Fibroblast of lung (primary cell): ENCODE measurements at regions not wholly inside any gene's neighbourhood (a gene's known extent, or its start where the extent isn't known, plus 50 kb on each side); places are given as distances from the start of the nearest gene placed in this dataset.

ENCODE experiments used
- DNase-seq, 2 donors: peaks; one replicate each; pipeline versions ENCODE4 v3.0.0 to v3.0.0-alpha.2; 2010; ENCODE audit warnings: low read depth in 2 of 2
- H2AFZ ChIP-seq: 2 replicates; pipeline ENCODE4 v1.5.1; 2012; ENCODE audit warnings: low read length, control low read depth, inconsistent platforms
- H3K27ac ChIP-seq: 2 replicates; pipeline ENCODE4 v1.5.1; 2011; ENCODE audit warnings: low read length, control low read depth; ENCODE audit not compliant: insufficient read depth
- H3K27me3 ChIP-seq: 2 replicates; pipeline ENCODE4 v1.5.1; 2011; ENCODE audit warnings: mild to moderate bottlenecking, low read length; ENCODE audit not compliant: control insufficient read depth, insufficient read depth
- H3K36me3 ChIP-seq: 2 replicates; pipeline ENCODE4 v1.5.1; 2011; ENCODE audit warnings: low read length; ENCODE audit not compliant: control insufficient read depth, insufficient read depth
- H3K4me1 ChIP-seq: 2 replicates; pipeline ENCODE4 v1.5.1; 2011; ENCODE audit warnings: low read length; ENCODE audit not compliant: control insufficient read depth, insufficient read depth; ENCODE audit errors: extremely low read depth
- H3K4me2 ChIP-seq: 2 replicates; pipeline ENCODE4 v1.5.1; 2011; ENCODE audit warnings: low read length, control low read depth; ENCODE audit not compliant: insufficient read depth; ENCODE audit errors: extremely low read depth
- H3K4me3 ChIP-seq, 4 experiments: fragments of 200-600 bp in 1 of 4; sonication (generic) in 1 of 4; replicated peaks in 1 of 4; 2 replicates each; pipeline ENCODE4 v1.5.1; 2011 to 2016; ENCODE audit warnings: low read length in 4 of 4, low read depth in 3 of 4, mild to moderate bottlenecking in 3 of 4, control low read depth in 2 of 4, inconsistent platforms in 1 of 4, mixed read lengths in 1 of 4; ENCODE audit not compliant: insufficient read depth in 1 of 4; ENCODE audit errors: control extremely low read depth in 1 of 4
- H3K79me2 ChIP-seq: 2 replicates; pipeline ENCODE4 v1.5.1; 2012; ENCODE audit warnings: mild to moderate bottlenecking, low read length, inconsistent platforms; ENCODE audit not compliant: control insufficient read depth, insufficient read depth
- H3K9ac ChIP-seq: 2 replicates; pipeline ENCODE4 v1.5.1; 2011; ENCODE audit warnings: mild to moderate bottlenecking, low read length, control low read depth; ENCODE audit not compliant: insufficient read depth
- H3K9me3 ChIP-seq: 2 replicates; pipeline ENCODE4 v1.5.1; 2012; ENCODE audit warnings: low read depth, low read length; ENCODE audit not compliant: control insufficient read depth, insufficient read depth
- H4K20me1 ChIP-seq: 2 replicates; pipeline ENCODE4 v1.5.1; 2011; ENCODE audit warnings: low read length; ENCODE audit not compliant: control insufficient read depth, insufficient read depth; ENCODE audit errors: extremely low read depth
- CTCF ChIP-seq, 2 donors: IDR thresholded peaks in 1 of 2; conservative IDR thresholded peaks in 1 of 2; 1 replicate in 1 of 2; 2 replicates in 1 of 2; pipeline ENCODE4 v1.5.1; 2011 to 2012; ENCODE audit warnings: low read length in 2 of 2, control low read depth in 1 of 2, inconsistent platforms in 1 of 2, low read depth in 1 of 2, mild to moderate bottlenecking in 1 of 2
- EZH2 ChIP-seq: IDR thresholded peaks from 2 replicates; pipeline ENCODE4 v1.5.1; 2012; ENCODE audit warnings: low read length, control low read depth, mild to moderate bottlenecking; ENCODE audit errors: missing control alignments

GRCh38 chr11:101726988-101727387 is 143.2 kb upstream of the TRPC6 start:
- no peak for DNase-seq
- Histone ChIP-seq H3K4me3 (no peak overlapping the region), H3K4me1 (no peaks in the 10 kb centered on the region), H3K9ac (no peak overlapping the region), H3K79me2 (no peaks in the 10 kb centered on the region), H3K27ac (no peak overlapping the region), H2AFZ (no peak overlapping the region), H3K9me3 (no peaks in the 10 kb centered on the region), H4K20me1 (no peaks in the 10 kb centered on the region), H3K36me3 (no peaks in the 10 kb centered on the region), H3K27me3 (no peaks in the 10 kb centered on the region), H3K4me2 (no peak overlapping the region)
- no peak for TF ChIP-seq EZH2
- TF ChIP-seq CTCF (conservative IDR thresholded peaks at IDR 0.05 in 1 of 2, IDR thresholded peaks at IDR 0.05 in 1 of 2; ENCODE audit: low read depth in 1 of 2, low read length in 2 of 2), result no peak

- Histone ChIP-seq H2AFZ (no peak overlapping the region), H3K4me2 (no peak overlapping the region), H3K4me3 (no peak overlapping the region), H3K9me3 (no peaks in the 10 kb centered on the region), H3K9ac (no peak overlapping the region), H3K27ac (no peak overlapping the region), H3K27me3 (no peaks in the 10 kb centered on the region), H3K79me2 (no peaks in the 10 kb centered on the region), H4K20me1 (no peaks in the 10 kb centered on the region), H3K4me1 (no peaks in the 10 kb centered on the region), H3K36me3 (no peaks in the 10 kb centered on the region)
- DNase-seq, result no peak
- TF ChIP-seq EZH2 (no peak), CTCF (conservative IDR thresholded peaks at IDR 0.05 in 1 of 2, IDR thresholded peaks at IDR 0.05 in 1 of 2; ENCODE audit: low read depth in 1 of 2, low read length in 2 of 2) (no peak)
Measured at GRCh38 chr11:101723371-101723770, 139.6 kb upstream of the TRPC6 start.

- no peak overlapping the region for H3K4me2 ChIP-seq
- no peak overlapping the region for H2AFZ ChIP-seq
- no peak overlapping the region for H3K4me3 ChIP-seq
- TF ChIP-seq EZH2 (no peak), CTCF (conservative IDR thresholded peaks at IDR 0.05 in 1 of 2, IDR thresholded peaks at IDR 0.05 in 1 of 2; ENCODE audit: low read depth in 1 of 2, low read length in 2 of 2) (no peak)
- no peaks in the 10 kb centered on the region for H3K27me3 ChIP-seq
- H3K9me3 ChIP-seq, result no peaks in the 10 kb centered on the region
- DNase-seq, result peak; percentile 12 to 20
- no peaks in the 10 kb centered on the region for H3K79me2 ChIP-seq
- H3K27ac ChIP-seq, result no peak overlapping the region
- H4K20me1 ChIP-seq, result no peaks in the 10 kb centered on the region
- H3K9ac ChIP-seq, result no peak overlapping the region
- no peaks in the 10 kb centered on the region for H3K4me1 ChIP-seq
- H3K36me3 ChIP-seq, result no peaks in the 10 kb centered on the region
Measured at GRCh38 chr11:101721270-101721669, 137.5 kb upstream of the TRPC6 start.
